WTC11 (cell line): ENCODE measurements at regions not wholly inside any gene's neighbourhood (a gene's known extent, or its start where the extent isn't known, plus 50 kb on each side); places are given as distances from the start of the nearest gene placed in this dataset.

Experiments
- ATAC-seq: fragments of 200-7000 bp; cut with Tn5 transposase; 2 replicates; pipeline ENCODE4 v1.10.0; 2021; ENCODE audit warnings: mild to moderate bottlenecking, moderate library complexity
- CTCF ChIA-PET: fragments of 300-600 bp; sonication (Branson Sonifier 250); formaldehyde crosslinking; loops from one replicate; lab custom pipeline; 2021; ENCODE audit warnings: antibody characterized with exemption; lab: Charles Lee
- POLR2A ChIA-PET: fragments of 350-600 bp; sonication (Branson Sonifier 250); formaldehyde crosslinking; loops from one replicate; lab custom pipeline; 2021; ENCODE audit warnings: antibody characterized with exemption; lab: Charles Lee
- DNase-seq: peaks from one replicate; pipeline ENCODE4 v3.0.0; 2021; ENCODE audit warnings: low spot score
- H3K27ac Mint-ChIP-seq: 2 replicates; pipeline ENCODE4 v1.8.0; 2021; ENCODE audit warnings: mixed read lengths
- H3K27me3 Mint-ChIP-seq: 2 replicates; pipeline ENCODE4 v1.8.0; 2021; ENCODE audit warnings: low read depth, mild to moderate bottlenecking, moderate library complexity, mixed read lengths
- H3K36me3 Mint-ChIP-seq: 2 replicates; pipeline ENCODE4 v1.8.0; 2021; ENCODE audit warnings: mixed read lengths
- H3K4me1 Mint-ChIP-seq: 2 replicates; pipeline ENCODE4 v1.8.0; 2022; ENCODE audit warnings: mixed read lengths
- H3K4me3 Mint-ChIP-seq: 2 replicates; pipeline ENCODE4 v1.8.0; 2021; ENCODE audit warnings: mild to moderate bottlenecking, moderate library complexity, mixed read lengths
- H3K9me3 Mint-ChIP-seq: 2 replicates; pipeline ENCODE4 v1.8.0; 2021; ENCODE audit warnings: mixed read lengths
- FOXP1 ChIP-seq: sonication (generic); formaldehyde crosslinking; IDR thresholded peaks from 2 replicates; pipeline ENCODE4 v1.8.0; 2022; ENCODE audit warnings: missing genetic modification reagents, mild to moderate bottlenecking, moderate library complexity, borderline replicate concordance
- JUN ChIP-seq: sonication (generic); formaldehyde crosslinking; IDR thresholded peaks from 2 replicates; pipeline ENCODE4 v1.8.0; 2023; ENCODE audit warnings: mild to moderate bottlenecking, missing genetic modification reagents
- OVOL2 ChIP-seq: fragments of 250-450 bp; sonication (Bioruptor Pico); IDR thresholded peaks from 2 replicates; pipeline ENCODE4 v1.9.0; 2021; ENCODE audit warnings: mild to moderate bottlenecking, borderline replicate concordance
- TCF7 ChIP-seq: sonication (generic); formaldehyde crosslinking; IDR thresholded peaks from 2 replicates; pipeline ENCODE4 v1.8.0; 2022; ENCODE audit warnings: mild to moderate bottlenecking, low read depth, missing genetic modification reagents, moderate library complexity
- TP53 ChIP-seq: sonication (generic); formaldehyde crosslinking; IDR thresholded peaks from 2 replicates; pipeline ENCODE4 v1.8.1; 2023; ENCODE audit warnings: mild to moderate bottlenecking, missing genetic modification reagents
- ZNF121 ChIP-seq: sonication (generic); formaldehyde crosslinking; IDR thresholded peaks from 2 replicates; pipeline ENCODE4 v1.8.0; 2023; ENCODE audit warnings: missing genetic modification reagents
- ZNF219 ChIP-seq: sonication (generic); formaldehyde crosslinking; IDR thresholded peaks from 2 replicates; pipeline ENCODE4 v1.8.0; 2023; ENCODE audit warnings: missing genetic modification reagents, mild to moderate bottlenecking, borderline replicate concordance
- TF ChIP-seq, protein P1 (sequence below): sonication (generic); formaldehyde crosslinking; IDR thresholded peaks from 2 replicates; pipeline ENCODE4 v1.8.0; 2023; ENCODE audit warnings: missing genetic modification reagents
- TF ChIP-seq, protein P2 (sequence below): sonication (generic); formaldehyde crosslinking; IDR thresholded peaks from 2 replicates; pipeline ENCODE4 v1.8.1; 2023; ENCODE audit warnings: mild to moderate bottlenecking, missing genetic modification reagents
- TF ChIP-seq, protein P3 (sequence below): sonication (generic); formaldehyde crosslinking; IDR thresholded peaks from 2 replicates; pipeline ENCODE4 v1.8.0; 2022; ENCODE audit warnings: mild to moderate bottlenecking, missing genetic modification reagents
- TF ChIP-seq, protein P4 (sequence below): sonication (generic); formaldehyde crosslinking; IDR thresholded peaks from 2 replicates; pipeline ENCODE4 v1.8.1; 2022; ENCODE audit warnings: missing genetic modification reagents, borderline replicate concordance
- TF ChIP-seq, protein P5 (sequence below): sonication (generic); formaldehyde crosslinking; IDR thresholded peaks from 2 replicates; pipeline ENCODE4 v1.8.0; 2023; ENCODE audit warnings: missing genetic modification reagents, mild to moderate bottlenecking, borderline replicate concordance
- TF ChIP-seq, protein P6 (sequence below): sonication (generic); formaldehyde crosslinking; IDR thresholded peaks from 2 replicates; pipeline ENCODE4 v1.8.1; 2023; ENCODE audit warnings: mild to moderate bottlenecking, moderate library complexity, missing genetic modification reagents
- TF ChIP-seq, protein P7 (sequence below): sonication (generic); formaldehyde crosslinking; IDR thresholded peaks from 2 replicates; pipeline ENCODE4 v1.8.1; 2023; ENCODE audit warnings: mild to moderate bottlenecking, missing genetic modification reagents, moderate library complexity
- TF ChIP-seq, protein P8 (sequence below): sonication (generic); formaldehyde crosslinking; IDR thresholded peaks from 2 replicates; pipeline ENCODE4 v1.8.1; 2022; ENCODE audit warnings: mild to moderate bottlenecking, missing genetic modification reagents, moderate library complexity, borderline replicate concordance

DNA sequence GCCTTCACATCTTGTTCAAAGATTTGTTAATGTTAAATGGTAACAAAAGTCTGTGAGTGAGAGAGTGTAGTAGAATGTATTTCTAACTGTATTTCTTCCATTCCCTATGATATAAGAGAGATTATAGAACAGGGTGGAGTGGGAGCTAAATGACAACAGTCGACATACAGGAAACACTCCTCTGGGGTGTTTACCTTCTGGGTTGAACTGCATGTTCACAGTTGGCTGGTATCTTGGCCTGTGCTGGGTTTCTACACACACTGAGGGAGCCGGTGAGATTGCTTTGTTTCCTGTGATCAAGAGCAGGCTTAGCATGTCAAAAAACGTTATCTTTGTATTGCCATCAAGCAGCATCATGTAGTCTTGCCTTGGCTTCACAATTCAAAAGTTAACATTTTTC lies 274.3 kb upstream of the FAR2 start:
- no peak overlapping the region for H3K4me3 Mint-ChIP-seq
- CTCF ChIA-PET: no interaction called here
- H3K36me3 Mint-ChIP-seq: no peaks in the 10 kb centered on the region
- TF ChIP-seq, protein P1, sequence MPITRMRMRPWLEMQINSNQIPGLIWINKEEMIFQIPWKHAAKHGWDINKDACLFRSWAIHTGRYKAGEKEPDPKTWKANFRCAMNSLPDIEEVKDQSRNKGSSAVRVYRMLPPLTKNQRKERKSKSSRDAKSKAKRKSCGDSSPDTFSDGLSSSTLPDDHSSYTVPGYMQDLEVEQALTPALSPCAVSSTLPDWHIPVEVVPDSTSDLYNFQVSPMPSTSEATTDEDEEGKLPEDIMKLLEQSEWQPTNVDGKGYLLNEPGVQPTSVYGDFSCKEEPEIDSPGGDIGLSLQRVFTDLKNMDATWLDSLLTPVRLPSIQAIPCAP (CRISPR knock-in tag): no peak
- TF ChIP-seq, protein P2, sequence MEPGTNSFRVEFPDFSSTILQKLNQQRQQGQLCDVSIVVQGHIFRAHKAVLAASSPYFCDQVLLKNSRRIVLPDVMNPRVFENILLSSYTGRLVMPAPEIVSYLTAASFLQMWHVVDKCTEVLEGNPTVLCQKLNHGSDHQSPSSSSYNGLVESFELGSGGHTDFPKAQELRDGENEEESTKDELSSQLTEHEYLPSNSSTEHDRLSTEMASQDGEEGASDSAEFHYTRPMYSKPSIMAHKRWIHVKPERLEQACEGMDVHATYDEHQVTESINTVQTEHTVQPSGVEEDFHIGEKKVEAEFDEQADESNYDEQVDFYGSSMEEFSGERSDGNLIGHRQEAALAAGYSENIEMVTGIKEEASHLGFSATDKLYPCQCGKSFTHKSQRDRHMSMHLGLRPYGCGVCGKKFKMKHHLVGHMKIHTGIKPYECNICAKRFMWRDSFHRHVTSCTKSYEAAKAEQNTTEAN: no peak
- no peak for TF ChIP-seq ZNF219 (CRISPR knock-in tag)
- TF ChIP-seq, protein P3, sequence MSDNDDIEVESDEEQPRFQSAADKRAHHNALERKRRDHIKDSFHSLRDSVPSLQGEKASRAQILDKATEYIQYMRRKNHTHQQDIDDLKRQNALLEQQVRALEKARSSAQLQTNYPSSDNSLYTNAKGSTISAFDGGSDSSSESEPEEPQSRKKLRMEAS (CRISPR knock-in tag): no peak
- TF ChIP-seq, protein P4, sequence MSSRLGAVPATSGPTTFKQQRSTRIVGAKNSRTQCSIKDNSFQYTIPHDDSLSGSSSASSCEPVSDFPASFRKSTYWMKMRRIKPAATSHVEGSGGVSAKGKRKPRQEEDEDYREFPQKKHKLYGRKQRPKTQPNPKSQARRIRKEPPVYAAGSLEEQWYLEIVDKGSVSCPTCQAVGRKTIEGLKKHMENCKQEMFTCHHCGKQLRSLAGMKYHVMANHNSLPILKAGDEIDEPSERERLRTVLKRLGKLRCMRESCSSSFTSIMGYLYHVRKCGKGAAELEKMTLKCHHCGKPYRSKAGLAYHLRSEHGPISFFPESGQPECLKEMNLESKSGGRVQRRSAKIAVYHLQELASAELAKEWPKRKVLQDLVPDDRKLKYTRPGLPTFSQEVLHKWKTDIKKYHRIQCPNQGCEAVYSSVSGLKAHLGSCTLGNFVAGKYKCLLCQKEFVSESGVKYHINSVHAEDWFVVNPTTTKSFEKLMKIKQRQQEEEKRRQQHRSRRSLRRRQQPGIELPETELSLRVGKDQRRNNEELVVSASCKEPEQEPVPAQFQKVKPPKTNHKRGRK (CRISPR knock-in tag): no peak
- TF ChIP-seq FOXP1 (CRISPR knock-in tag): no peak
- TF ChIP-seq, protein P5, sequence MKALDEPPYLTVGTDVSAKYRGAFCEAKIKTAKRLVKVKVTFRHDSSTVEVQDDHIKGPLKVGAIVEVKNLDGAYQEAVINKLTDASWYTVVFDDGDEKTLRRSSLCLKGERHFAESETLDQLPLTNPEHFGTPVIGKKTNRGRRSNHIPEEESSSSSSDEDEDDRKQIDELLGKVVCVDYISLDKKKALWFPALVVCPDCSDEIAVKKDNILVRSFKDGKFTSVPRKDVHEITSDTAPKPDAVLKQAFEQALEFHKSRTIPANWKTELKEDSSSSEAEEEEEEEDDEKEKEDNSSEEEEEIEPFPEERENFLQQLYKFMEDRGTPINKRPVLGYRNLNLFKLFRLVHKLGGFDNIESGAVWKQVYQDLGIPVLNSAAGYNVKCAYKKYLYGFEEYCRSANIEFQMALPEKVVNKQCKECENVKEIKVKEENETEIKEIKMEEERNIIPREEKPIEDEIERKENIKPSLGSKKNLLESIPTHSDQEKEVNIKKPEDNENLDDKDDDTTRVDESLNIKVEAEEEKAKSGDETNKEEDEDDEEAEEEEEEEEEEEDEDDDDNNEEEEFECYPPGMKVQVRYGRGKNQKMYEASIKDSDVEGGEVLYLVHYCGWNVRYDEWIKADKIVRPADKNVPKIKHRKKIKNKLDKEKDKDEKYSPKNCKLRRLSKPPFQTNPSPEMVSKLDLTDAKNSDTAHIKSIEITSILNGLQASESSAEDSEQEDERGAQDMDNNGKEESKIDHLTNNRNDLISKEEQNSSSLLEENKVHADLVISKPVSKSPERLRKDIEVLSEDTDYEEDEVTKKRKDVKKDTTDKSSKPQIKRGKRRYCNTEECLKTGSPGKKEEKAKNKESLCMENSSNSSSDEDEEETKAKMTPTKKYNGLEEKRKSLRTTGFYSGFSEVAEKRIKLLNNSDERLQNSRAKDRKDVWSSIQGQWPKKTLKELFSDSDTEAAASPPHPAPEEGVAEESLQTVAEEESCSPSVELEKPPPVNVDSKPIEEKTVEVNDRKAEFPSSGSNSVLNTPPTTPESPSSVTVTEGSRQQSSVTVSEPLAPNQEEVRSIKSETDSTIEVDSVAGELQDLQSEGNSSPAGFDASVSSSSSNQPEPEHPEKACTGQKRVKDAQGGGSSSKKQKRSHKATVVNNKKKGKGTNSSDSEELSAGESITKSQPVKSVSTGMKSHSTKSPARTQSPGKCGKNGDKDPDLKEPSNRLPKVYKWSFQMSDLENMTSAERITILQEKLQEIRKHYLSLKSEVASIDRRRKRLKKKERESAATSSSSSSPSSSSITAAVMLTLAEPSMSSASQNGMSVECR: no peak
- no peak for TF ChIP-seq TCF7 (CRISPR knock-in tag)
- TF ChIP-seq TP53: no peak
- no peak for TF ChIP-seq ZNF121
- TF ChIP-seq, protein P6, sequence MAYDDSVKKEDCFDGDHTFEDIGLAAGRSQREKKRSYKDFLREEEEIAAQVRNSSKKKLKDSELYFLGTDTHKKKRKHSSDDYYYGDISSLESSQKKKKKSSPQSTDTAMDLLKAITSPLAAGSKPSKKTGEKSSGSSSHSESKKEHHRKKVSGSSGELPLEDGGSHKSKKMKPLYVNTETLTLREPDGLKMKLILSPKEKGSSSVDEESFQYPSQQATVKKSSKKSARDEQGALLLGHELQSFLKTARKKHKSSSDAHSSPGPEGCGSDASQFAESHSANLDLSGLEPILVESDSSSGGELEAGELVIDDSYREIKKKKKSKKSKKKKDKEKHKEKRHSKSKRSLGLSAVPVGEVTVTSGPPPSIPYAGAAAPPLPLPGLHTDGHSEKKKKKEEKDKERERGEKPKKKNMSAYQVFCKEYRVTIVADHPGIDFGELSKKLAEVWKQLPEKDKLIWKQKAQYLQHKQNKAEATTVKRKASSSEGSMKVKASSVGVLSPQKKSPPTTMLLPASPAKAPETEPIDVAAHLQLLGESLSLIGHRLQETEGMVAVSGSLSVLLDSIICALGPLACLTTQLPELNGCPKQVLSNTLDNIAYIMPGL (CRISPR knock-in tag): no peak
- TF ChIP-seq, protein P7, sequence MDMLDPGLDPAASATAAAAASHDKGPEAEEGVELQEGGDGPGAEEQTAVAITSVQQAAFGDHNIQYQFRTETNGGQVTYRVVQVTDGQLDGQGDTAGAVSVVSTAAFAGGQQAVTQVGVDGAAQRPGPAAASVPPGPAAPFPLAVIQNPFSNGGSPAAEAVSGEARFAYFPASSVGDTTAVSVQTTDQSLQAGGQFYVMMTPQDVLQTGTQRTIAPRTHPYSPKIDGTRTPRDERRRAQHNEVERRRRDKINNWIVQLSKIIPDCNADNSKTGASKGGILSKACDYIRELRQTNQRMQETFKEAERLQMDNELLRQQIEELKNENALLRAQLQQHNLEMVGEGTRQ (CRISPR knock-in tag): no peak
- TF ChIP-seq, protein P8, sequence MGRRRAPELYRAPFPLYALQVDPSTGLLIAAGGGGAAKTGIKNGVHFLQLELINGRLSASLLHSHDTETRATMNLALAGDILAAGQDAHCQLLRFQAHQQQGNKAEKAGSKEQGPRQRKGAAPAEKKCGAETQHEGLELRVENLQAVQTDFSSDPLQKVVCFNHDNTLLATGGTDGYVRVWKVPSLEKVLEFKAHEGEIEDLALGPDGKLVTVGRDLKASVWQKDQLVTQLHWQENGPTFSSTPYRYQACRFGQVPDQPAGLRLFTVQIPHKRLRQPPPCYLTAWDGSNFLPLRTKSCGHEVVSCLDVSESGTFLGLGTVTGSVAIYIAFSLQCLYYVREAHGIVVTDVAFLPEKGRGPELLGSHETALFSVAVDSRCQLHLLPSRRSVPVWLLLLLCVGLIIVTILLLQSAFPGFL: no peak
- TF ChIP-seq OVOL2 (CRISPR knock-in tag): no peak
- no peak for TF ChIP-seq JUN
- H3K9me3 Mint-ChIP-seq: no peaks in the 10 kb centered on the region
- no peak overlapping the region for H3K27ac Mint-ChIP-seq
- peaks cover 5% of the 10 kb centered on the region for H3K27me3 Mint-ChIP-seq
- no peak for ATAC-seq
- peaks cover 10% of the 10 kb centered on the region for H3K4me1 Mint-ChIP-seq
- DNase-seq: no peak
- POLR2A ChIA-PET: no interaction called here
